ENCODE measurements at regions not wholly inside any gene's neighbourhood (a gene's known extent, or its start where the extent isn't known, plus 50 kb on each side); places are given as distances from the start of the nearest gene placed in this dataset.
A peak's percentile ranks its signal among the peaks of the same experiment; 100 is the strongest.

DNA sequence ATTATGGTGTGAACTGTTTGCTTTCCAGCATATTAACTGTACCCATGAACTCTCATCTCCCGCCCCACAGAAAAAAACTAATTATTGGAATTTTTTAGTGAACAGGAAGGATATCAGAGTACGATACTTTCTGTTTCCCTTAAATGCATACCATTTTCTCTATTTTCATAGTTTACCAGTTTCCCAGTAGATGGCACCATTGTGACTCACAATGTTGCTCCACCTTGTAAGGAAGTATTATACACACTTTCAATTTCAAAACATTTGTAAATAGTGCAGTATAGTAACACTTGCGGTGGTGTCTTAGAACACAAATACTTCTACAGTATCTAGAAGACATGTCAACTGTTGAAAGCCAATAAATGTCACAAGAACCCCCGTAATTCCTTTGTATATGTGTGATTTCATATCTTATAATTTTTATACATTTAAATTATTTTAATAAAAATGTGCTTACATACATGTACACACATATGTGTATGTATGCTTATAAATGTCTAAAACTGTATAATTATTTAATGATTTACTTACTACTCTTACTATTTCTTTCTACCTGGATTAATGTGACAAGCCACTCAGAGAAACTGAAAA is 167.3 kb downstream of the SLIT2 start:
- 5 to 6% methylated on average over 4 of the region's 4 CpGs for WGBS, 2 donors
- Histone ChIP-seq H3K9me3 (no peaks in the 10 kb centered on the region), H3K36me3 (no peaks in the 10 kb centered on the region), H3K4me1 (no peaks in the 10 kb centered on the region), H3K27ac (no peak overlapping the region), H3K4me3 (peak overlapping the region in 2 of 4 donors; percentile 26), H3K27me3 (no peaks in the 10 kb centered on the region)
- TF ChIP-seq CTCF (IDR thresholded peaks at IDR 0.05): peak in 3 of 4 donors; percentile 18 to 48 (median 31)
- ATAC-seq: peak; percentile 80 to 97 (median 92)
- DNase-seq: no peak
- intact Hi-C loops (cut with DNase I): loop anchor here in 2 of 3 donors (10.0 kb wide), 2 partner anchors 116 to 126 kb away; no protein-coding TSS in a partner anchor
- FAIRE-seq: peak; percentile 97

DNA sequence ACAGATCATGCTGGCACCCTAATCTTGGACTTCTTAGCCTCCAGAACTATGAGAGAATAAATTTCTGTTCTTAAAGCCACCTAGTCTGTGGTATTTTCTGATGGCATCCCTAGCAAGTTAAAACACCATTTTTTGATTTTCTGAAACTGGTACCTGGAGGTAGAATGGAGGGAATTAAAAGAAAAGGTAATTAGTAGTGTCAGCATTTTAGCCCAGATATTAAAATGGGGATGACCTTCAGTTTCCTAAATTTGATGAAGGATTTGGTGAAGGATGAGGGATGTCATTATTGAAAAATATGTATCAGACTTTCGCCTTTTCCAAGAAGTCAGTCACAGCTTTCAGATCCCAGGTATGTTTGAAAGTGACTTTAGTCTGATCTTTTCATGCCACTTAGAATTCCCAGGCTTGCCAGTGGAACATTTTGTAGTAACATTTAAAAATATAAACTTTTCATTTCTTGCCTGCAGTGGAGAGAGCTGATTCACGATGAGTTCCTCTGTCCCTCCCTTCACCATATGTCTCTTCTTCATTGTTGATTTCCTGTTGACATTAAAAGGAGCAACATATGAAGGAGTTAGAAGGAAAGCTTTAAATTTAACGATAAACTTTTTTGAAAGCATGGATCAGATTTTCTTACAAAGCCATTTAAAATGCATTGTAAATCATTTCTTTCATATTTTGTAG is 169.4 kb downstream of the SLIT2 start:
- no peak for FAIRE-seq

GRCh38 chr4:20421603-20421985 is 169.9 kb downstream of the SLIT2 start:
- no peaks in the 10 kb centered on the region for H3K27me3 ChIP-seq
- DNase-seq: no peak
- no peaks in the 10 kb centered on the region for H3K9me3 ChIP-seq
- H3K36me3 ChIP-seq: no peaks in the 10 kb centered on the region
- H3K4me1 ChIP-seq: no peaks in the 10 kb centered on the region
- no peak for FAIRE-seq
- no peak overlapping the region for H3K4me3 ChIP-seq
- intact Hi-C loops (cut with DNase I): loop anchor here in 1 of 3 donors (10.0 kb wide), 1 partner anchor 123 kb away; no protein-coding TSS in a partner anchor
- ATAC-seq: no peak
- no peak overlapping the region for H3K27ac ChIP-seq
- 66 to 74% methylated on average over 3 of the region's 3 CpGs for WGBS, 2 donors
- no peak for TF ChIP-seq CTCF (IDR thresholded peaks at IDR 0.05)

More for the DNA sequence above, 169.4 kb downstream of the SLIT2 start:
- H3K27me3 ChIP-seq: no peaks in the 10 kb centered on the region
- ATAC-seq (no peak), DNase-seq (no peak)
- no peaks in the 10 kb centered on the region for H3K9me3 ChIP-seq
- WGBS, 2 donors: 72 to 76% methylated on average over 3 of the region's 3 CpGs
- no peak overlapping the region for H3K4me3 ChIP-seq
- H3K27ac ChIP-seq: no peak overlapping the region
- H3K4me1 ChIP-seq: no peaks in the 10 kb centered on the region
- TF ChIP-seq CTCF (IDR thresholded peaks at IDR 0.05): no peak
- no peaks in the 10 kb centered on the region for H3K36me3 ChIP-seq
- intact Hi-C loops (cut with DNase I): loop anchor here in 1 of 3 donors (10.0 kb wide), 1 partner anchor 124 kb away; no protein-coding TSS in a partner anchor

DNA sequence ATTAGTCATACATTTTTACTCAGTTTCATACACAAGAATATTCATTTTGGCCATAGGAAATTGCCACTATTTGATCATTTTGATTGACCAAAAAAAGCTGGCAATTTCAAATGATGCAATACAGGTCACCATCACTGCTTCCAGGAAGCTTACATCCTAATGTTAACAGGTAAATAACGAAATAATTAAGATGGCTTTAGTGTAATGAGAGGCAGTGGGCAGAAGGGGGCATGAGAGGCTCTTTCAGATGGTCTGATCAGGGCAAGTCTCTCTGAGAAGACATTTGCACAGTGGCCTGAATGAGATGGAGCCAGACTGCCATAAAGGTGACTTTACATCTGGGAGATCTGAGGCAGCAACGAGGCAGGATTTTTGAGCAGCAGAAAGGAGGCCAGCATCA is 170.7 kb downstream of the SLIT2 start:
- FAIRE-seq: peak; percentile 60
- peak in 4 of 6 donors; percentile 9 to 59 (median 22) for DNase-seq
- Histone ChIP-seq H3K36me3 (no peaks in the 10 kb centered on the region), H3K27ac (no peak overlapping the region), H3K27me3 (no peaks in the 10 kb centered on the region), H3K9me3 (no peaks in the 10 kb centered on the region), H3K4me1 (no peaks in the 10 kb centered on the region), H3K4me3 (no peak overlapping the region)
- intact Hi-C loops (cut with DNase I): loop anchor here in 1 of 3 donors (10.0 kb wide), 1 partner anchor 122 kb away; no protein-coding TSS in a partner anchor
- peak; percentile 62 to 87 (median 84) for ATAC-seq
- 16% methylated on average over 2 of the region's 2 CpGs for WGBS, 2 donors
- peak in 3 of 4 donors; percentile 23 to 43 (median 30) for TF ChIP-seq CTCF (IDR thresholded peaks at IDR 0.05)

Data from pancreas (tissue), 10 donors.